GOT3 (cell line): ENCODE measurements at regions not wholly inside any gene's neighbourhood (a gene's known extent, or its start where the extent isn't known, plus 50 kb on each side); places are given as distances from the start of the nearest gene placed in this dataset.

ENCODE experiments used
- DNase-seq: peaks from one replicate; lab custom pipeline; 2025; ENCODE audit warnings: mixed read lengths; lab: John Stamatoyannopoulos, UW

- DNase-seq: no peak
These were observed 380.4 kb upstream of the ZMIZ1 start for GRCh38 chr10:78688230-78688900.

- no peak for DNase-seq
These were observed 379.7 kb upstream of the ZMIZ1 start for GRCh38 chr10:78688901-78689583.

- no peak for DNase-seq
These were observed 379.2 kb upstream of the ZMIZ1 start for GRCh38 chr10:78689584-78689935.

- DNase-seq: no peak
These were observed 378.2 kb upstream of the ZMIZ1 start for GRCh38 chr10:78690354-78691111.

GRCh38 chr10:78691301-78692030 is 377.3 kb upstream of the ZMIZ1 start:
- DNase-seq: no peak

- no peak for DNase-seq
These were observed 376.7 kb upstream of the ZMIZ1 start for GRCh38 chr10:78692071-78692470.

GRCh38 chr10:78695846-78696245 is 372.9 kb upstream of the ZMIZ1 start:
- no peak for DNase-seq

- DNase-seq: no peak
These were observed 371.9 kb upstream of the ZMIZ1 start for GRCh38 chr10:78696791-78697395.

- DNase-seq: no peak
These were observed 368.8 kb upstream of the ZMIZ1 start for GRCh38 chr10:78699971-78700370.

GRCh38 chr10:78700413-78700812 is 368.4 kb upstream of the ZMIZ1 start:
- no peak for DNase-seq

- no peak for DNase-seq
These were observed 367.8 kb upstream of the ZMIZ1 start for GRCh38 chr10:78700816-78701520.

GRCh38 chr10:78702186-78702585 is 366.6 kb upstream of the ZMIZ1 start:
- no peak for DNase-seq

GRCh38 chr10:78702876-78703275 is 365.9 kb upstream of the ZMIZ1 start:
- DNase-seq: no peak

GRCh38 chr10:78703593-78703992 is 365.2 kb upstream of the ZMIZ1 start:
- no peak for DNase-seq

GRCh38 chr10:78706256-78706655 is 362.5 kb upstream of the ZMIZ1 start:
- no peak for DNase-seq

GRCh38 chr10:78706726-78707540 is 361.8 kb upstream of the ZMIZ1 start:
- no peak for DNase-seq

GRCh38 chr10:78707745-78708144 is 361.0 kb upstream of the ZMIZ1 start:
- no peak for DNase-seq

- no peak for DNase-seq
These were observed 356.6 kb upstream of the ZMIZ1 start for GRCh38 chr10:78712147-78712546.

- DNase-seq: no peak
These were observed 355.1 kb upstream of the ZMIZ1 start for GRCh38 chr10:78713659-78714058.

- no peak for DNase-seq
These were observed 354.5 kb upstream of the ZMIZ1 start for GRCh38 chr10:78714225-78714624.

GRCh38 chr10:78715435-78715834 is 353.3 kb upstream of the ZMIZ1 start:
- DNase-seq: no peak
